SK-N-SH (cell line): ENCODE measurements at regions not wholly inside any gene's neighbourhood (a gene's known extent, or its start where the extent isn't known, plus 50 kb on each side); places are given as distances from the start of the nearest gene placed in this dataset.

Experiments used
- CTCF ChIA-PET: fragments of 300-600, 350-600 bp; formaldehyde crosslinking; extraction: SDS; loops from one replicate; lab custom pipeline; 2021; lab: Yijun Ruan, JAX
- POLR2A ChIA-PET: fragments of 350-600 bp; sonication (Branson Sonifier 250); formaldehyde crosslinking; extraction: SDS; loops from one replicate; lab custom pipeline; 2020; ENCODE audit warnings: antibody characterized with exemption, inconsistent platforms; lab: Yijun Ruan, JAX
- DNase-seq: peaks from one replicate; pipeline ENCODE4 v3.0.0; 2012
- H2AFZ ChIP-seq: fragments of 200-600 bp; sonication (generic); 2 replicates; pipeline ENCODE4 v1.8.1; 2016; ENCODE audit warnings: antibody characterized with exemption, mild to moderate bottlenecking, low read depth
- H3F3A ChIP-seq: fragments of 200-600 bp; sonication (generic); replicated peaks from 2 replicates; pipeline ENCODE3; 2016; ENCODE audit warnings: antibody characterized with exemption, mild to moderate bottlenecking; ENCODE audit not compliant: insufficient read depth
- H3K27ac ChIP-seq, 2 experiments: fragments of 200-500 bp in 1 of 2; fragments of 200-600 bp in 1 of 2; sonication (Bioruptor generic) in 1 of 2; sonication (generic), shearing (Covaris generic) in 1 of 2; 2 replicates each; pipeline versions ENCODE4 v1.5.1 to v1.6.1; 2014 to 2016; ENCODE audit warnings: low read depth in 2 of 2, inconsistent platforms in 1 of 2, low read length in 1 of 2, mild to moderate bottlenecking in 1 of 2, mixed read lengths in 1 of 2
- H3K27me3 ChIP-seq: fragments of 200-600 bp; sonication (generic), shearing (Covaris generic); 2 replicates; pipeline ENCODE4 v1.6.1; 2016; ENCODE audit warnings: mixed run types; ENCODE audit not compliant: insufficient read depth
- H3K36me3 ChIP-seq, 2 experiments: fragments of 200-500 bp in 1 of 2; fragments of 200-600 bp in 1 of 2; sonication (Bioruptor generic) in 1 of 2; sonication (generic) in 1 of 2; replicated peaks in 1 of 2; 2 replicates each; pipeline versions ENCODE3 to v1.5.1; 2014 to 2016; ENCODE audit warnings: low read length in 1 of 2, mild to moderate bottlenecking in 1 of 2; ENCODE audit not compliant: insufficient read depth in 2 of 2, control insufficient read depth in 1 of 2
- H3K4me1 ChIP-seq, 2 experiments: fragments of 200-500 bp in 1 of 2; fragments of 200-600 bp in 1 of 2; sonication (Bioruptor generic) in 1 of 2; sonication (generic), shearing (Covaris generic) in 1 of 2; 2 replicates each; pipeline versions ENCODE4 v1.5.1 to v1.6.1; 2014 to 2016; ENCODE audit warnings: low read depth in 1 of 2, low read length in 1 of 2, mixed run types in 1 of 2; ENCODE audit not compliant: insufficient read depth in 2 of 2, control insufficient read depth in 1 of 2
- H3K4me2 ChIP-seq: fragments of 200-600 bp; sonication (generic), shearing (Covaris generic); 2 replicates; pipeline ENCODE4 v1.6.1; 2017; ENCODE audit warnings: mixed run types
- H3K4me3 ChIP-seq, 2 experiments: fragments of 200-500 bp in 1 of 2; fragments of 200-600 bp in 1 of 2; sonication (Bioruptor generic) in 1 of 2; sonication (generic), shearing (Covaris generic) in 1 of 2; 2 replicates each; pipeline versions ENCODE4 v1.5.1 to v1.8.1; 2014 to 2016; ENCODE audit warnings: low read depth in 2 of 2, inconsistent platforms in 1 of 2, low read length in 1 of 2, mild to moderate bottlenecking in 1 of 2, mixed read lengths in 1 of 2, moderate library complexity in 1 of 2
- H3K79me2 ChIP-seq: fragments of 200-600 bp; sonication (generic); 2 replicates; pipeline ENCODE4 v1.8.1; 2017; ENCODE audit warnings: mild to moderate bottlenecking; ENCODE audit not compliant: insufficient read depth
- H3K9ac ChIP-seq: fragments of 200-600 bp; sonication (generic); 2 replicates; pipeline ENCODE4 v1.6.1; 2017; ENCODE audit warnings: mixed run types
- H3K9me2 ChIP-seq: fragments of 200-600 bp; sonication (generic); 2 replicates; pipeline ENCODE4 v1.6.1; 2017; ENCODE audit warnings: mixed run types
- H3K9me3 ChIP-seq: fragments of 200-600 bp; sonication (generic); 2 replicates; pipeline ENCODE4 v1.6.1; 2017; ENCODE audit warnings: mixed run types, mild to moderate bottlenecking, moderate library complexity
- H4K20me1 ChIP-seq: fragments of 200-600 bp; sonication (generic); 2 replicates; pipeline ENCODE4 v1.6.1; 2017; ENCODE audit warnings: mild to moderate bottlenecking, mixed run types; ENCODE audit not compliant: insufficient read depth
- ELF1 ChIP-seq: IDR thresholded peaks from 2 replicates; pipeline ENCODE4 v1.4.0; 2012
- GATA2 ChIP-seq: sonication (generic); formaldehyde crosslinking; IDR thresholded peaks from 2 replicates; pipeline ENCODE4 v1.5.0; 2020; ENCODE audit warnings: mild to moderate bottlenecking, missing genetic modification reagents
- MXI1 ChIP-seq: IDR thresholded peaks from 2 replicates; pipeline ENCODE4 v1.6.1; 2012; ENCODE audit warnings: mild to moderate bottlenecking, low read depth, low read length, improper control_type of control experiment
- NRF1 ChIP-seq: IDR thresholded peaks from 2 replicates; pipeline ENCODE4 v1.6.1; 2012; ENCODE audit warnings: low read depth, mild to moderate bottlenecking, low read length
- RAD21 ChIP-seq: IDR thresholded peaks from 2 replicates; pipeline ENCODE4 v1.6.1; 2012; ENCODE audit warnings: mild to moderate bottlenecking, low read length
- RXRA ChIP-seq: IDR thresholded peaks from 2 replicates; pipeline ENCODE4 v1.4.0; 2012; ENCODE audit warnings: low read depth, mild to moderate bottlenecking, borderline replicate concordance
- SIN3A ChIP-seq: IDR thresholded peaks from 2 replicates; pipeline ENCODE4 v1.6.1; 2012; ENCODE audit warnings: low read depth, mild to moderate bottlenecking, low read length, moderate library complexity, borderline replicate concordance
- SMC3 ChIP-seq: IDR thresholded peaks from 2 replicates; pipeline ENCODE4 v1.6.1; 2012; ENCODE audit warnings: low read depth, low read length, improper control_type of control experiment
- TCF12 ChIP-seq: IDR thresholded peaks from 2 replicates; pipeline ENCODE4 v1.4.0; 2012
- WGBS: methylation state at CpG from one replicate; pipeline ENCODE4 v1.1.6; 2017; ENCODE audit warnings: low lambda C conversion rate; 5-methylcytosine and 5-hydroxymethylcytosine counted together
- TF ChIP-seq, protein P1 (sequence below): fragments of 150-350 bp; IDR thresholded peaks from 2 replicates; pipeline ENCODE4 v1.6.1; 2016; ENCODE audit warnings: mild to moderate bottlenecking, low read depth, low read length
- TF ChIP-seq, protein P2 (sequence below): IDR thresholded peaks from 2 replicates; pipeline ENCODE4 v1.4.0; 2012; ENCODE audit warnings: low read depth, borderline replicate concordance
- TF ChIP-seq, protein P3 (sequence below): IDR thresholded peaks from 2 replicates; pipeline ENCODE4 v1.4.0; 2012; ENCODE audit warnings: low read depth
- TF ChIP-seq, protein P4 (sequence below): IDR thresholded peaks from 2 replicates; pipeline ENCODE4 v1.4.0; 2012; ENCODE audit warnings: low read depth, borderline replicate concordance
- TF ChIP-seq, protein P5 (sequence below): fragments of 200-600 bp; sonication (generic); IDR thresholded peaks from 2 replicates; pipeline ENCODE4 v1.6.1; 2017; ENCODE audit warnings: antibody characterized with exemption, mild to moderate bottlenecking, moderate library complexity

DNA sequence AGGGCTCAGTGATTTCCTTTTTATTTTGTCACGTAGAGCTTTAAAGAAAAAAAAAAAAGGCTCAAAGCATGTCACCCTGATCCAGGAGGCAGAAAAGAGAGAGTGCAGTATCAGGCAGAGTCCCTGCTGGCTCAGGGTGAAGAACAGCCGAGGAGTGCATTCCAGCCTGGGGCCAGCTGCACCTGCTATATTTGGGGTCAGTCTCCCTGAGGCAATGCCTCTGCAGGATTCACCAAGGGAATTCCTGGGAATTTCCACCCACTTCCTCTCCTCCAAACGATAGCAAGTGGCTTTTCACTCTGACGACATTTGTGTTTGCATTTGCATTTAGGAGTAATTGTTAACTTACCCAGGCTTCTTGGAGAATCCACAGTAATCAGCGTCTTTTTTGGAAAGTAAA is 202.9 kb upstream of the CTNNB1 start:
- Histone ChIP-seq H3F3A (no peaks in the 10 kb centered on the region), H3K27me3 (no peaks in the 10 kb centered on the region), H3K9me3 (no peaks in the 10 kb centered on the region), H3K27ac (no peak overlapping the region), H2AFZ (no peak overlapping the region), H3K79me2 (no peaks in the 10 kb centered on the region), H3K4me1 (peaks cover 0 to 27% of the 10 kb centered on the region in 2 experiments; a peak in 1 of 4 replicates), H3K36me3 (no peaks in the 10 kb centered on the region), H3K9ac (no peak overlapping the region), H3K9me2 (no peaks in the 10 kb centered on the region), H3K4me3 (no peak overlapping the region), H4K20me1 (no peaks in the 10 kb centered on the region), H3K4me2 (no peak overlapping the region)
- ChIA-PET CTCF (interaction anchor here (1.4 to 1.9 kb wide), 3 partner anchors 10 to 670 kb away, joined by 3 to 5 read pairs (median 3); no protein-coding TSS in a partner anchor), POLR2A (interaction anchor here (1.6 kb wide), 1 partner anchor 203 kb away, joined by 4 read pairs; the partner anchor contains the start of gene CTNNB1)
- TF ChIP-seq, protein P1, sequence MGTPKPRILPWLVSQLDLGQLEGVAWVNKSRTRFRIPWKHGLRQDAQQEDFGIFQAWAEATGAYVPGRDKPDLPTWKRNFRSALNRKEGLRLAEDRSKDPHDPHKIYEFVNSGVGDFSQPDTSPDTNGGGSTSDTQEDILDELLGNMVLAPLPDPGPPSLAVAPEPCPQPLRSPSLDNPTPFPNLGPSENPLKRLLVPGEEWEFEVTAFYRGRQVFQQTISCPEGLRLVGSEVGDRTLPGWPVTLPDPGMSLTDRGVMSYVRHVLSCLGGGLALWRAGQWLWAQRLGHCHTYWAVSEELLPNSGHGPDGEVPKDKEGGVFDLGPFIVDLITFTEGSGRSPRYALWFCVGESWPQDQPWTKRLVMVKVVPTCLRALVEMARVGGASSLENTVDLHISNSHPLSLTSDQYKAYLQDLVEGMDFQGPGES = no peak
- TF ChIP-seq, protein P2, sequence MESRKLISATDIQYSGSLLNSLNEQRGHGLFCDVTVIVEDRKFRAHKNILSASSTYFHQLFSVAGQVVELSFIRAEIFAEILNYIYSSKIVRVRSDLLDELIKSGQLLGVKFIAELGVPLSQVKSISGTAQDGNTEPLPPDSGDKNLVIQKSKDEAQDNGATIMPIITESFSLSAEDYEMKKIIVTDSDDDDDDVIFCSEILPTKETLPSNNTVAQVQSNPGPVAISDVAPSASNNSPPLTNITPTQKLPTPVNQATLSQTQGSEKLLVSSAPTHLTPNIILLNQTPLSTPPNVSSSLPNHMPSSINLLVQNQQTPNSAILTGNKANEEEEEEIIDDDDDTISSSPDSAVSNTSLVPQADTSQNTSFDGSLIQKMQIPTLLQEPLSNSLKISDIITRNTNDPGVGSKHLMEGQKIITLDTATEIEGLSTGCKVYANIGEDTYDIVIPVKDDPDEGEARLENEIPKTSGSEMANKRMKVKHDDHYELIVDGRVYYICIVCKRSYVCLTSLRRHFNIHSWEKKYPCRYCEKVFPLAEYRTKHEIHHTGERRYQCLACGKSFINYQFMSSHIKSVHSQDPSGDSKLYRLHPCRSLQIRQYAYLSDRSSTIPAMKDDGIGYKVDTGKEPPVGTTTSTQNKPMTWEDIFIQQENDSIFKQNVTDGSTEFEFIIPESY = no peak
- no peak for TF ChIP-seq NRF1
- no peak for TF ChIP-seq TCF12
- TF ChIP-seq, protein P3, sequence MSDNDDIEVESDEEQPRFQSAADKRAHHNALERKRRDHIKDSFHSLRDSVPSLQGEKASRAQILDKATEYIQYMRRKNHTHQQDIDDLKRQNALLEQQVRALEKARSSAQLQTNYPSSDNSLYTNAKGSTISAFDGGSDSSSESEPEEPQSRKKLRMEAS = no peak
- no peak for TF ChIP-seq SMC3
- TF ChIP-seq, protein P4, sequence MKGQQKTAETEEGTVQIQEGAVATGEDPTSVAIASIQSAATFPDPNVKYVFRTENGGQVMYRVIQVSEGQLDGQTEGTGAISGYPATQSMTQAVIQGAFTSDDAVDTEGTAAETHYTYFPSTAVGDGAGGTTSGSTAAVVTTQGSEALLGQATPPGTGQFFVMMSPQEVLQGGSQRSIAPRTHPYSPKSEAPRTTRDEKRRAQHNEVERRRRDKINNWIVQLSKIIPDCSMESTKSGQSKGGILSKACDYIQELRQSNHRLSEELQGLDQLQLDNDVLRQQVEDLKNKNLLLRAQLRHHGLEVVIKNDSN = no peak
- WGBS = 25% methylated on average over 5 of the region's 5 CpGs
- no peak for DNase-seq

DNA sequence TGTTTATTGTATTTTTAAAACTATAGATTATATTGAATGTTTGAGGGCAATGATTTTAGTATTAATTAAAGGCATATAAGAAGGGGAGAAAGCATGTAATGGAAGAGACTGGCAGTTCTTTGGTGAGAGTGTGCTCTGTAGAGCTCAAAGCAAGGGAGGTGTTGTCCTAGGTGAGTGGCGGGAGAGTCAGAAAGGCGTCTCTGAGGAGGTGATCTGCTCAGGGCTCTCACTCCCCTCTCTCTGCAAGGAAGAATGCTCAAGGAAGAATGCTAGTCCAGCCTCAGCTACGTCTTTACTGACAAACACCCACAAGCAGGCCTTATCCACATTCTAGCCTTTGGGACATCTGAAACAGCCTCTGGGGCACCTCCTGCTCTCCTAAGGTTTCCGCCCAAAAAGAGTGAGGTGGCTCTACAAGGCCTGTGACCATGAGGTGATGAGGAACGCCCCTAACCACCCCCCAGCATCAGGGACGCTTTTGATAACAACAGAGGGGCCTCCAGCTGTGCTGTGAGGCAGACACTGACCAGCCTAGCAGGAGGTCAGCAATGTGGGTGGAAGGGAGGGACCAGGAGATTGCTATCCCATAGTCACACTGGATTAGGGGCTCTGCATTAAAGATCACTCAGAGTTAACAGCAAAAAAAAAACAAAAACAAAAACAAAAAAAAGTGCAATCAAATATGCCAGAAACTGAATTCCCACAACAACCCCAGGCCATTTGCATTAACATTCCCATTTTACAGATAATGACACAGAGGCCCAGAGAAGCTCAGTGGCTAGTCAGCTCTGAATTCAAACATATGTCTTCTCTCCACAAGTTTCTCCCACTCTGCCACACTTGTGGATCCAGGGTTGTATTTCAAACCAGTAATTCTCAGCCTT is 202.2 kb upstream of the CTNNB1 start:
- DNase-seq = peak; percentile 11
- H3K9me3 ChIP-seq = no peaks in the 10 kb centered on the region
- H4K20me1 ChIP-seq = no peaks in the 10 kb centered on the region
- TF ChIP-seq ELF1 (no peak), MXI1 (no peak), SIN3A (no peak), RAD21 (no peak), RXRA (no peak), SMC3 (no peak), GATA2 (CRISPR knock-in tag) (no peak)
- TF ChIP-seq, protein P5, sequence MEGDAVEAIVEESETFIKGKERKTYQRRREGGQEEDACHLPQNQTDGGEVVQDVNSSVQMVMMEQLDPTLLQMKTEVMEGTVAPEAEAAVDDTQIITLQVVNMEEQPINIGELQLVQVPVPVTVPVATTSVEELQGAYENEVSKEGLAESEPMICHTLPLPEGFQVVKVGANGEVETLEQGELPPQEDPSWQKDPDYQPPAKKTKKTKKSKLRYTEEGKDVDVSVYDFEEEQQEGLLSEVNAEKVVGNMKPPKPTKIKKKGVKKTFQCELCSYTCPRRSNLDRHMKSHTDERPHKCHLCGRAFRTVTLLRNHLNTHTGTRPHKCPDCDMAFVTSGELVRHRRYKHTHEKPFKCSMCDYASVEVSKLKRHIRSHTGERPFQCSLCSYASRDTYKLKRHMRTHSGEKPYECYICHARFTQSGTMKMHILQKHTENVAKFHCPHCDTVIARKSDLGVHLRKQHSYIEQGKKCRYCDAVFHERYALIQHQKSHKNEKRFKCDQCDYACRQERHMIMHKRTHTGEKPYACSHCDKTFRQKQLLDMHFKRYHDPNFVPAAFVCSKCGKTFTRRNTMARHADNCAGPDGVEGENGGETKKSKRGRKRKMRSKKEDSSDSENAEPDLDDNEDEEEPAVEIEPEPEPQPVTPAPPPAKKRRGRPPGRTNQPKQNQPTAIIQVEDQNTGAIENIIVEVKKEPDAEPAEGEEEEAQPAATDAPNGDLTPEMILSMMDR = no peak
- H3K9ac ChIP-seq = no peak overlapping the region
- H3K27me3 ChIP-seq = no peaks in the 10 kb centered on the region
- peaks cover 0 to 30% of the 10 kb centered on the region in 2 experiments; a peak in 1 of 4 replicates for H3K4me1 ChIP-seq
- H3K9me2 ChIP-seq = no peaks in the 10 kb centered on the region
- CTCF ChIA-PET = interaction anchor here (0.7 to 1.9 kb wide), 5 partner anchors 11 to 723 kb away, joined by 3 to 5 read pairs (median 3); no protein-coding TSS in a partner anchor
- WGBS = 44% methylated on average over 5 of the region's 6 CpGs
- H3K36me3 ChIP-seq = no peaks in the 10 kb centered on the region
- no peak overlapping the region for H2AFZ ChIP-seq
- no peak overlapping the region for H3K27ac ChIP-seq
- no peaks in the 10 kb centered on the region for H3F3A ChIP-seq
- no peak overlapping the region for H3K4me2 ChIP-seq
- H3K4me3 ChIP-seq = no peak overlapping the region
- POLR2A ChIA-PET = interaction anchor here (0.7 to 1.6 kb wide), 2 partner anchors 127 to 202 kb away, joined by 4 to 9 read pairs; partner anchors contain the start of gene CTNNB1
- no peaks in the 10 kb centered on the region for H3K79me2 ChIP-seq
